ENCODE measurements at regions not wholly inside any gene's neighbourhood (a gene's known extent, or its start where the extent isn't known, plus 50 kb on each side); places are given as distances from the start of the nearest gene placed in this dataset.

- 82% methylated on average over 3 to 5 of the region's 5 CpGs for WGBS, 2 experiments (ENCODE audit: insufficient coverage in 2 of 2)
- Histone ChIP-seq H3K4me1 (ENCODE audit: control insufficient read depth, insufficient read depth, low read length, poor library complexity, severe bottlenecking) (no peaks in the 10 kb centered on the region), H3K36me3 (ENCODE audit: control insufficient read depth, insufficient read depth, low read length) (no peaks in the 10 kb centered on the region), H3K9me3 (ENCODE audit: control insufficient read depth, low read length) (no peaks in the 10 kb centered on the region), H3K4me3 (ENCODE audit: extremely low read depth, insufficient read depth, low read length, poor library complexity, severe bottlenecking) (no peak overlapping the region), H3K27ac (ENCODE audit: low read depth, low read length, severe bottlenecking) (no peak overlapping the region)
Observed at GRCh38 chr5:6140219-6140618, 238.1 kb downstream of the MED10 start.

GRCh38 chr5:6135977-6136376 lies 242.4 kb downstream of the MED10 start:
- no peaks in the 10 kb centered on the region for H3K36me3 ChIP-seq (ENCODE audit: control insufficient read depth, insufficient read depth, low read length)
- H3K27ac ChIP-seq (ENCODE audit: low read depth, low read length, severe bottlenecking), result no peak overlapping the region
- no peak overlapping the region for H3K4me3 ChIP-seq (ENCODE audit: extremely low read depth, insufficient read depth, low read length, poor library complexity, severe bottlenecking)
- 68 to 87% methylated on average over 3 to 4 of the region's 5 CpGs for WGBS, 2 experiments (ENCODE audit: insufficient coverage in 2 of 2)
- H3K4me1 ChIP-seq (ENCODE audit: control insufficient read depth, insufficient read depth, low read length, poor library complexity, severe bottlenecking), result no peaks in the 10 kb centered on the region
- no peaks in the 10 kb centered on the region for H3K9me3 ChIP-seq (ENCODE audit: control insufficient read depth, low read length)

DNA sequence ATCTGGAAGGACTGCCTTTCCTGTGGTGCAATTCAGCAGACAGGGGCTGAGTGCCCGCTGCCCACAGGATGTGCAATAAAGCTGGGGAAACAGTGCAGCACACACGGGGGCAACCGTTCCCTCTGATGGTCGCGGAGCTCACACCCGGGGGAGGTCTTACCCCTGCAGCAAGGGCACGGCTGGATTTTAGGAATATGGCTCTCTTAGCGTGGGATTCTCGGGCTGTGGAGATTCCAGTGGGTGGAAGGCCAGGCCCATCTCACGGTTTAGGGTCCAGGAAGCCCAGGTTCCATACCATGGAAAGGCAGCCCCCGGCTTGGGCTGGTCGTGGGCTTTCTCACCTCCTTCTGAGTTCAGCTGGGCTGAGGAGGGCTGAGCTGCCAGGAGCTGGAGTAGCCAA lies 244.1 kb downstream of the MED10 start:
- H3K36me3 ChIP-seq (ENCODE audit: control insufficient read depth, insufficient read depth, low read length), result no peaks in the 10 kb centered on the region
- H3K4me1 ChIP-seq (ENCODE audit: control insufficient read depth, insufficient read depth, low read length, poor library complexity, severe bottlenecking), result no peaks in the 10 kb centered on the region
- no peak overlapping the region for H3K4me3 ChIP-seq (ENCODE audit: extremely low read depth, insufficient read depth, low read length, poor library complexity, severe bottlenecking)
- no peaks in the 10 kb centered on the region for H3K9me3 ChIP-seq (ENCODE audit: control insufficient read depth, low read length)
- no peak overlapping the region for H3K27ac ChIP-seq (ENCODE audit: low read depth, low read length, severe bottlenecking)
- WGBS, 2 experiments (ENCODE audit: insufficient coverage in 2 of 2), result 86 to 89% methylated on average over 8 to 10 of the region's 12 CpGs

- Histone ChIP-seq H3K9me3 (ENCODE audit: control insufficient read depth, low read length) (peaks cover 11% of the 10 kb centered on the region), H3K27ac (ENCODE audit: low read depth, low read length, severe bottlenecking) (no peak overlapping the region), H3K36me3 (ENCODE audit: control insufficient read depth, insufficient read depth, low read length) (no peaks in the 10 kb centered on the region), H3K4me1 (ENCODE audit: control insufficient read depth, insufficient read depth, low read length, poor library complexity, severe bottlenecking) (no peaks in the 10 kb centered on the region), H3K4me3 (ENCODE audit: extremely low read depth, insufficient read depth, low read length, poor library complexity, severe bottlenecking) (no peak overlapping the region)
- 79% methylated on average over 2 of the region's 2 CpGs for WGBS, 2 experiments (ENCODE audit: insufficient coverage in 2 of 2)
Observed at GRCh38 chr5:6125781-6126180, 252.6 kb downstream of the MED10 start.

- WGBS, 2 experiments (ENCODE audit: insufficient coverage in 2 of 2), result 84 to 100% methylated on average over 2 to 3 of the region's 4 CpGs
- no peak overlapping the region for H3K27ac ChIP-seq (ENCODE audit: low read depth, low read length, severe bottlenecking)
- peaks cover 2% of the 10 kb centered on the region for H3K9me3 ChIP-seq (ENCODE audit: control insufficient read depth, low read length)
- H3K4me1 ChIP-seq (ENCODE audit: control insufficient read depth, insufficient read depth, low read length, poor library complexity, severe bottlenecking), result no peaks in the 10 kb centered on the region
- no peak overlapping the region for H3K4me3 ChIP-seq (ENCODE audit: extremely low read depth, insufficient read depth, low read length, poor library complexity, severe bottlenecking)
- H3K36me3 ChIP-seq (ENCODE audit: control insufficient read depth, insufficient read depth, low read length), result no peaks in the 10 kb centered on the region
Observed at GRCh38 chr5:6118691-6119090, 259.7 kb downstream of the MED10 start.

GRCh38 chr5:6117212-6117611 lies 261.1 kb downstream of the MED10 start:
- Histone ChIP-seq H3K4me3 (ENCODE audit: extremely low read depth, insufficient read depth, low read length, poor library complexity, severe bottlenecking) (no peak overlapping the region), H3K4me1 (ENCODE audit: control insufficient read depth, insufficient read depth, low read length, poor library complexity, severe bottlenecking) (no peaks in the 10 kb centered on the region), H3K36me3 (ENCODE audit: control insufficient read depth, insufficient read depth, low read length) (no peaks in the 10 kb centered on the region), H3K27ac (ENCODE audit: low read depth, low read length, severe bottlenecking) (no peak overlapping the region), H3K9me3 (ENCODE audit: control insufficient read depth, low read length) (no peaks in the 10 kb centered on the region)
- WGBS, 2 experiments (ENCODE audit: insufficient coverage in 2 of 2), result no CpG with 5 or more reads among the region's 1 CpG

DNA sequence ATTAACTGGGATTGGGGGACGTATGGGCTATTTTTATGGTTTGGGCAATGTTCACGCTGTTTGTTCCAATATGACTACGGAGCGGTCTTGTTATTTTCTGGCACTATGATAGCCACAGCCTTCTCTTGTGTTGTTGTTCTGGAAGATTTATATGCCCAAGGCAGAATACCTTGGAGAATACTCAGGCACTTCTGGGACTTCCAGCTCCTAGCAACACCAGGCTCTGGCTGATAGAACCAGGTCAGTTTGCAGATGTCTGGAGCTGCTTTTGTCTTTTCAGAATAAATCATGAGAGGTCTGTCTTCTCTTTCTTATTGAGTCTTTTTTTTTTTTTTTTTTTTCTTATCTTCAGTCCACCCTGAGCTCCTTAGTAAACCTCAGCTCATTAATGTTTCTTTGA lies 262.5 kb downstream of the MED10 start:
- WGBS, 2 experiments (ENCODE audit: insufficient coverage in 2 of 2), result 80 to 100% methylated on average over 1 to 3 of the region's 4 CpGs

GRCh38 chr5:6112538-6112937 lies 265.8 kb downstream of the MED10 start:
- no peaks in the 10 kb centered on the region for H3K4me1 ChIP-seq (ENCODE audit: control insufficient read depth, insufficient read depth, low read length, poor library complexity, severe bottlenecking)
- no peaks in the 10 kb centered on the region for H3K9me3 ChIP-seq (ENCODE audit: control insufficient read depth, low read length)
- H3K4me3 ChIP-seq (ENCODE audit: extremely low read depth, insufficient read depth, low read length, poor library complexity, severe bottlenecking), result no peak overlapping the region
- no peaks in the 10 kb centered on the region for H3K36me3 ChIP-seq (ENCODE audit: control insufficient read depth, insufficient read depth, low read length)
- H3K27ac ChIP-seq (ENCODE audit: low read depth, low read length, severe bottlenecking), result no peak overlapping the region

More for the DNA sequence above, 262.5 kb downstream of the MED10 start:
- H3K9me3 ChIP-seq (ENCODE audit: control insufficient read depth, low read length), result no peaks in the 10 kb centered on the region
- no peak overlapping the region for H3K27ac ChIP-seq (ENCODE audit: low read depth, low read length, severe bottlenecking)
- no peaks in the 10 kb centered on the region for H3K36me3 ChIP-seq (ENCODE audit: control insufficient read depth, insufficient read depth, low read length)
- H3K4me1 ChIP-seq (ENCODE audit: control insufficient read depth, insufficient read depth, low read length, poor library complexity, severe bottlenecking), result no peaks in the 10 kb centered on the region
- H3K4me3 ChIP-seq (ENCODE audit: extremely low read depth, insufficient read depth, low read length, poor library complexity, severe bottlenecking), result no peak overlapping the region

DNA sequence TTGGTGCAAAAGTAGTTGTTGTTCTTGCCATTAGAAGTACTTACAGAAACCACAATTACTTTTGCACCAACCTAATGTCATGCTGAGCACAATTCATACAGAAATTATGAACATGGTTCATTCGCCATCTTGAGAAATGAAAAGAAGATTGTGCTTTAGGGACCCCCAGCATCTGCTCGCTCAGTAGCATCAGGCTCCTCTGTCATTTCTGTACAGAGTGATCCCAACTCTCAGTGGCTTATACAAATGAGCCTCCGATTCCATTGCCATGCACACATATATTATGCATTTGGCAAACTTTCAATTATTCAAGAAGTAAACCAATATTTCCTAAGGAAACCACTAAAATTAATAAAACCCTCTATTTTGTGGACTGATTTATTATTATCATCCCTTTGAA lies 266.2 kb downstream of the MED10 start:
- WGBS, 2 experiments (ENCODE audit: insufficient coverage in 2 of 2), result 82 to 91% methylated on average over 3 of the region's 3 CpGs
- Histone ChIP-seq H3K4me1 (ENCODE audit: control insufficient read depth, insufficient read depth, low read length, poor library complexity, severe bottlenecking) (no peaks in the 10 kb centered on the region), H3K4me3 (ENCODE audit: extremely low read depth, insufficient read depth, low read length, poor library complexity, severe bottlenecking) (no peak overlapping the region), H3K9me3 (ENCODE audit: control insufficient read depth, low read length) (no peaks in the 10 kb centered on the region), H3K36me3 (ENCODE audit: control insufficient read depth, insufficient read depth, low read length) (no peaks in the 10 kb centered on the region), H3K27ac (ENCODE audit: low read depth, low read length, severe bottlenecking) (no peak overlapping the region)

GRCh38 chr5:6111131-6111530 lies 267.2 kb downstream of the MED10 start:
- Histone ChIP-seq H3K9me3 (ENCODE audit: control insufficient read depth, low read length) (no peaks in the 10 kb centered on the region), H3K4me1 (ENCODE audit: control insufficient read depth, insufficient read depth, low read length, poor library complexity, severe bottlenecking) (no peaks in the 10 kb centered on the region), H3K27ac (ENCODE audit: low read depth, low read length, severe bottlenecking) (no peak overlapping the region), H3K4me3 (ENCODE audit: extremely low read depth, insufficient read depth, low read length, poor library complexity, severe bottlenecking) (no peak overlapping the region), H3K36me3 (ENCODE audit: control insufficient read depth, insufficient read depth, low read length) (no peaks in the 10 kb centered on the region)
- 84 to 85% methylated on average over 4 to 6 of the region's 6 CpGs for WGBS, 2 experiments (ENCODE audit: insufficient coverage in 2 of 2)

DNA sequence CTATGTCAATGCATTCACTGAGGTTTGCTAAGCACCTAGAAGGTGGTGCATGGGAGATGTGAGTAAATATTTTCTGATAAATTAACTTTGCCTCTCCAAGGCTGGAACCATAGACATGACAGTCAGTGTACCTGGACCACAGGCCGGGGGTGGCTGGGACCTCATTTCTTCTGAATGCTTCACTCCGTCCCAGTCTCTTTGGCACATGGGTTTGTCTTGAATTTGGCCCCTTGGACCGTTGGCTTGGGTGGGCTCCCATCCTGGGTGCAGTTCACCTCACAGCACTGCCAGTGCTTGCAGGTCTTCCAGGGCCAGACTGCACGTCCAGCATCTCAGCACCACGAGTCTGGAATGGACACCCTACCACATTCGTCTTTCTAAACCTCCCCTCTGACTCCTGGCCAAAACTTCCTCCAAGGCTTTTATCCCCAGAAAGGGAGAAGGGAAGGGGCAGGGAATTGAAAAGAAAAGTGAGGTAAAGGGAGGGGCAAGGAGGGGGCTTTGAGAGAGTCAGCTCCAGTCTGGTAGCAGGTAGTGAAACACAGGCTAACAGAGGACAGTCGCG lies 267.8 kb downstream of the MED10 start:
- WGBS, 2 experiments (ENCODE audit: insufficient coverage in 2 of 2), result 86 to 88% methylated on average over 3 to 4 of the region's 8 CpGs
- H3K4me3 ChIP-seq (ENCODE audit: extremely low read depth, insufficient read depth, low read length, poor library complexity, severe bottlenecking), result no peak overlapping the region
- no peak overlapping the region for H3K27ac ChIP-seq (ENCODE audit: low read depth, low read length, severe bottlenecking)
- H3K4me1 ChIP-seq (ENCODE audit: control insufficient read depth, insufficient read depth, low read length, poor library complexity, severe bottlenecking), result no peaks in the 10 kb centered on the region
- no peaks in the 10 kb centered on the region for H3K9me3 ChIP-seq (ENCODE audit: control insufficient read depth, low read length)
- no peaks in the 10 kb centered on the region for H3K36me3 ChIP-seq (ENCODE audit: control insufficient read depth, insufficient read depth, low read length)

Measured in mesodermal cell (in vitro differentiated cells).